Nephron progenitor cell (in vitro differentiated cells): ENCODE measurements at regions not wholly inside any gene's neighbourhood (a gene's known extent, or its start where the extent isn't known, plus 50 kb on each side); places are given as distances from the start of the nearest gene placed in this dataset.
A peak's percentile ranks its signal among the peaks of the same experiment; 100 is the strongest.

ENCODE experiments used
- DNase-seq: peaks from one replicate; pipeline ENCODE4 v3.0.0; 2021
- H3K27ac Mint-ChIP-seq: 2 replicates; pipeline ENCODE4 v1.8.0; 2021; ENCODE audit warnings: mild to moderate bottlenecking, moderate library complexity, mixed read lengths
- H3K27me3 Mint-ChIP-seq: 2 replicates; pipeline ENCODE4 v1.8.0; 2021; ENCODE audit warnings: mild to moderate bottlenecking, low read depth, mixed read lengths; ENCODE audit not compliant: poor library complexity
- H3K36me3 Mint-ChIP-seq: 2 replicates; pipeline ENCODE4 v1.8.0; 2021; ENCODE audit warnings: low read depth, mixed read lengths
- H3K4me1 Mint-ChIP-seq: 2 replicates; pipeline ENCODE4 v1.8.0; 2021; ENCODE audit warnings: mixed read lengths
- H3K4me3 Mint-ChIP-seq: 2 replicates; pipeline ENCODE4 v1.8.0; 2021; ENCODE audit warnings: mild to moderate bottlenecking, moderate library complexity, mixed read lengths
- H3K9me3 Mint-ChIP-seq: 2 replicates; pipeline ENCODE4 v1.8.0; 2021; ENCODE audit warnings: mild to moderate bottlenecking, moderate library complexity, mixed read lengths
- CTCF ChIP-seq: fragments of 200-600 bp; sonication (generic); IDR thresholded peaks from 2 replicates; pipeline ENCODE4 v1.5.0; 2021; ENCODE audit warnings: antibody characterized with exemption

GRCh38 chr13:42466123-42466522 is 107.8 kb upstream of the TNFSF11 start:
- no peaks in the 10 kb centered on the region for H3K4me1 Mint-ChIP-seq
- no peak for TF ChIP-seq CTCF
- H3K4me3 Mint-ChIP-seq = no peak overlapping the region
- no peak for DNase-seq
- H3K9me3 Mint-ChIP-seq = peaks cover 45% of the 10 kb centered on the region
- no peak overlapping the region for H3K27ac Mint-ChIP-seq
- no peaks in the 10 kb centered on the region for H3K36me3 Mint-ChIP-seq
- H3K27me3 Mint-ChIP-seq = no peaks in the 10 kb centered on the region

GRCh38 chr13:42466609-42467008 is 107.3 kb upstream of the TNFSF11 start:
- H3K4me3 Mint-ChIP-seq = no peak overlapping the region
- H3K36me3 Mint-ChIP-seq = no peaks in the 10 kb centered on the region
- H3K4me1 Mint-ChIP-seq = no peaks in the 10 kb centered on the region
- no peaks in the 10 kb centered on the region for H3K27me3 Mint-ChIP-seq
- peaks cover 42% of the 10 kb centered on the region for H3K9me3 Mint-ChIP-seq
- DNase-seq = no peak
- no peak for TF ChIP-seq CTCF
- no peak overlapping the region for H3K27ac Mint-ChIP-seq

GRCh38 chr13:42474954-42475353 is 99.0 kb upstream of the TNFSF11 start:
- H3K4me3 Mint-ChIP-seq = no peak overlapping the region
- H3K27me3 Mint-ChIP-seq = peaks cover 4% of the 10 kb centered on the region
- no peaks in the 10 kb centered on the region for H3K4me1 Mint-ChIP-seq
- H3K27ac Mint-ChIP-seq = no peak overlapping the region
- no peaks in the 10 kb centered on the region for H3K36me3 Mint-ChIP-seq
- peaks cover 15% of the 10 kb centered on the region for H3K9me3 Mint-ChIP-seq
- no peak for DNase-seq
- TF ChIP-seq CTCF = no peak

- peaks cover 15% of the 10 kb centered on the region for H3K9me3 Mint-ChIP-seq
- no peaks in the 10 kb centered on the region for H3K4me1 Mint-ChIP-seq
- DNase-seq = no peak
- H3K4me3 Mint-ChIP-seq = no peak overlapping the region
- no peaks in the 10 kb centered on the region for H3K36me3 Mint-ChIP-seq
- H3K27ac Mint-ChIP-seq = no peak overlapping the region
- no peaks in the 10 kb centered on the region for H3K27me3 Mint-ChIP-seq
- TF ChIP-seq CTCF = no peak
These were observed 96.3 kb upstream of the TNFSF11 start for GRCh38 chr13:42477596-42478190.

GRCh38 chr13:42478531-42479156 is 95.3 kb upstream of the TNFSF11 start:
- DNase-seq = no peak
- Mint-ChIP-seq H3K4me1 (no peaks in the 10 kb centered on the region), H3K27me3 (no peaks in the 10 kb centered on the region), H3K36me3 (no peaks in the 10 kb centered on the region), H3K27ac (peak overlapping the region; percentile 5), H3K9me3 (peaks cover 15% of the 10 kb centered on the region), H3K4me3 (no peak overlapping the region)
- no peak for TF ChIP-seq CTCF

- Mint-ChIP-seq H3K4me1 (no peaks in the 10 kb centered on the region), H3K9me3 (no peaks in the 10 kb centered on the region), H3K4me3 (no peak overlapping the region), H3K27ac (no peak overlapping the region), H3K27me3 (no peaks in the 10 kb centered on the region), H3K36me3 (no peaks in the 10 kb centered on the region)
- TF ChIP-seq CTCF = no peak
- DNase-seq = no peak
These were observed 89.6 kb upstream of the TNFSF11 start for GRCh38 chr13:42484386-42484785.
